ENCODE measurements at regions not wholly inside any gene's neighbourhood (a gene's known extent, or its start where the extent isn't known, plus 50 kb on each side); places are given as distances from the start of the nearest gene placed in this dataset.

DNA sequence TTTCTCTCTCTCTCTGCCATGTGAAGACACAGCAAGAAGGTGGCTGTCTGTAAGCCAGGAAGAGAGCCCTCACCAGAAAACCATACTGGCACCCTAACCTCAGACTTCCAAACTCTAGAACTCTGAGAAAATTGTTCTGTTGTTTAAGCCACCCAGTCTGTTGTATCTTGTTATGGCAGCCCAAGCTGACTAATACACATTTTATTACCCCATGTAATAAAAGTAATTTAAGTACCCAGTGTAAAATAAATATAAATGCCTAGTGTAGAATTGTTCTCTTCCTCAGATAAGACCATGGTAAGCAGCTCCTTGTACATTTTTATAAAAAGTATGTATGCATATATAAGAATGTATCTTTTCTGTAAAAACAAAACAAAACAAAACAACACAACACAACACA lies 119.7 kb downstream of the DTL start:
- no peaks in the 10 kb centered on the region for H3K27me3 ChIP-seq (ENCODE audit: control insufficient read depth in 1 of 2, insufficient read depth in 2 of 2, low read length in 2 of 2)
- no peak overlapping the region for H3K27ac ChIP-seq (ENCODE audit: low read depth in 1 of 2, low read length in 2 of 2)
- Mint-ChIP-seq H3K9me3 (no peaks in the 10 kb centered on the region), H3K4me1 (ENCODE audit: low read depth) (peaks cover 21% of the 10 kb centered on the region), H3K27ac (no peak overlapping the region), H3K36me3 (ENCODE audit: low read depth) (no peaks in the 10 kb centered on the region), H3K4me3 (no peak overlapping the region), H3K27me3 (no peaks in the 10 kb centered on the region)
- intact Hi-C loops (cut with DNase I, micrococcal nuclease), result no loop called here
- no peak overlapping the region for H3K4me3 ChIP-seq (ENCODE audit: low read length)
- TF ChIP-seq, protein P1, sequence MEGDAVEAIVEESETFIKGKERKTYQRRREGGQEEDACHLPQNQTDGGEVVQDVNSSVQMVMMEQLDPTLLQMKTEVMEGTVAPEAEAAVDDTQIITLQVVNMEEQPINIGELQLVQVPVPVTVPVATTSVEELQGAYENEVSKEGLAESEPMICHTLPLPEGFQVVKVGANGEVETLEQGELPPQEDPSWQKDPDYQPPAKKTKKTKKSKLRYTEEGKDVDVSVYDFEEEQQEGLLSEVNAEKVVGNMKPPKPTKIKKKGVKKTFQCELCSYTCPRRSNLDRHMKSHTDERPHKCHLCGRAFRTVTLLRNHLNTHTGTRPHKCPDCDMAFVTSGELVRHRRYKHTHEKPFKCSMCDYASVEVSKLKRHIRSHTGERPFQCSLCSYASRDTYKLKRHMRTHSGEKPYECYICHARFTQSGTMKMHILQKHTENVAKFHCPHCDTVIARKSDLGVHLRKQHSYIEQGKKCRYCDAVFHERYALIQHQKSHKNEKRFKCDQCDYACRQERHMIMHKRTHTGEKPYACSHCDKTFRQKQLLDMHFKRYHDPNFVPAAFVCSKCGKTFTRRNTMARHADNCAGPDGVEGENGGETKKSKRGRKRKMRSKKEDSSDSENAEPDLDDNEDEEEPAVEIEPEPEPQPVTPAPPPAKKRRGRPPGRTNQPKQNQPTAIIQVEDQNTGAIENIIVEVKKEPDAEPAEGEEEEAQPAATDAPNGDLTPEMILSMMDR (IDR thresholded peaks at IDR 0.05), result no peak
- H3K4me1 ChIP-seq (ENCODE audit: insufficient read depth, low read length), result peaks cover 11% of the 10 kb centered on the region
- CTCF ChIA-PET, result no interaction called here
- no peak for DNase-seq
- no peaks in the 10 kb centered on the region for H3K36me3 ChIP-seq (ENCODE audit: insufficient read depth, low read length)
- POLR2A ChIA-PET, result no interaction called here
- ATAC-seq (ENCODE audit: poor library complexity), result no peak
- no peaks in the 10 kb centered on the region for H3K9me3 ChIP-seq (ENCODE audit: control insufficient read depth in 1 of 2, insufficient read depth in 1 of 2, low read length in 2 of 2)

DNA sequence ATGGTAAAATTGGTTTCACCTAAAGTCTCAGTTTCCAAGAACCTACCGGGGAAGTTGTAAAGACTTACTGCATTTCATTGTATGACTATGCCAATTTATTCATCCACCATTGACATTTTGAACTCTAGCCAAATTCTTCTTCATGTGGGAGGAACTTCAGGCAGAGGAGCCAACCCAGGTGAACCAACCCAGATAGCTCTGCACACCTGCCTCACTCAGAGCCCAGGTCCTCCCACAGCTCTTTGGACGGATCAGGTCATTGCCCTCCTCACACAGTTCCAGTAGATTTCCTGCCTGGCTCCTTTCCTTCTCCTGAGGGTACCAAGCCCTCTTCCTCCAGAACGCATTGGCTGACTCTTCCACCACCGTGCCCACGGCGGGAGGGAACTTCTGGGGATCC lies 121.7 kb downstream of the DTL start:
- ChIA-PET CTCF (no interaction called here), POLR2A (interaction anchor here (0.6 kb wide), 1 partner anchor 99 kb away, joined by 3 read pairs; no protein-coding TSS in a partner anchor)
- H3K36me3 ChIP-seq (ENCODE audit: insufficient read depth, low read length), result no peaks in the 10 kb centered on the region
- no peaks in the 10 kb centered on the region for H3K9me3 Mint-ChIP-seq
- no peaks in the 10 kb centered on the region for H3K27me3 Mint-ChIP-seq
- no peak overlapping the region for H3K27ac Mint-ChIP-seq
- peaks cover 32% of the 10 kb centered on the region for H3K4me1 Mint-ChIP-seq (ENCODE audit: low read depth)
- no peaks in the 10 kb centered on the region for H3K9me3 ChIP-seq (ENCODE audit: control insufficient read depth in 1 of 2, insufficient read depth in 1 of 2, low read length in 2 of 2)
- no peak overlapping the region for H3K4me3 ChIP-seq (ENCODE audit: low read length)
- ATAC-seq (ENCODE audit: poor library complexity) (no peak), DNase-seq (no peak)
- H3K27me3 ChIP-seq (ENCODE audit: control insufficient read depth in 1 of 2, insufficient read depth in 2 of 2, low read length in 2 of 2), result no peaks in the 10 kb centered on the region
- peaks cover 24% of the 10 kb centered on the region for H3K4me1 ChIP-seq (ENCODE audit: insufficient read depth, low read length)
- H3K27ac ChIP-seq (ENCODE audit: low read depth in 1 of 2, low read length in 2 of 2), result no peak overlapping the region
- no peak overlapping the region for H3K4me3 Mint-ChIP-seq
- intact Hi-C loops (cut with DNase I, micrococcal nuclease), result no loop called here
- TF ChIP-seq, protein P1 (IDR thresholded peaks at IDR 0.05), result no peak
- no peaks in the 10 kb centered on the region for H3K36me3 Mint-ChIP-seq (ENCODE audit: low read depth)

DNA sequence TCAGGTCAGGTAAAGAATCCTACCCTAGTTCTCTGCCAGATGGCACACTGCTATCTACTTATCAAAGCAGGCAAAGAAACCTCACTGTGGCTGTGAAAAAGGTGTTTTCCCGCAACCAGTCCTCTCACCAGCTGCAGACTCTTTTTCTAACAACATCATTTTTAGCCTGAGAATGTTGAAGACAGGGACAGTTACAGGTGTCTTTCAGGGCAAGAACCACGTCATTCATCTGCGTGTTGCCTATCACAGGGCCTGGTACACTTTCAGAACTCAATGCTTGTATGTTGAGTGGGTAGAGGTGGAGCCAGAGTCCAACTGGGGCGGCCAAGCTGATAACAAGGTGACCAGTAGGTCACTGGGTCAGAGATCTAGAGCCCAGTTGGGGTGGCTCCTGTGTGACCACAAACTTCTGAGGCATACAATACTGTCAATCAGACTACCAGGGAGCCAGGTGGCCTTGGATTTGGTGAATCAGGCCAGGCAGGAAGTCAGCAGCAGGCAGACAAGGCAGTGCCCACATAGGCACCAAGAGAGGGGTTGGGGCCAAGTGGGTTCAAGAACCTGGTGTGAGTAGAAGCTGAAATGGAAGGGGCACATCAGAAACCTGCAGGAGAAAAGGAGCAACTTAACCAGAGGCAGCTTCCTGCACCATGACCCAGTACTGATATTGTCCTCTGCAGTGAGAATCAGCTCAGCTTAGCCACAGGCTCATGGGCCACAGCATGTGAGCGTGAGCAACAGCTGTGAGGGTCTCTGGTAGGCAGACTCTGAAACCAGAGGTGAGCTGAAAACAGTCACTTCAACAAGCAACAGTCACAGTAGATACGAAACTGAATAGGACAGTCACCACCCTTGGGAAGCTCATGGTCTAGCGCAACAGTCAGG lies 123.6 kb downstream of the DTL start:
- DNase-seq (peak in 4 of 14 experiments; percentile 8 to 73 (median 47)), ATAC-seq (ENCODE audit: poor library complexity) (peak; percentile 87)
- no peak overlapping the region for H3K27ac ChIP-seq (ENCODE audit: low read depth in 1 of 2, low read length in 2 of 2)
- H3K27me3 ChIP-seq (ENCODE audit: control insufficient read depth in 1 of 2, insufficient read depth in 2 of 2, low read length in 2 of 2), result no peaks in the 10 kb centered on the region
- TF ChIP-seq, protein P1 (IDR thresholded peaks at IDR 0.05), result no peak
- CTCF ChIA-PET, result no interaction called here
- no peak overlapping the region for H3K4me3 ChIP-seq (ENCODE audit: low read length)
- H3K36me3 ChIP-seq (ENCODE audit: insufficient read depth, low read length), result no peaks in the 10 kb centered on the region
- intact Hi-C loops (cut with DNase I, micrococcal nuclease), result no loop called here
- no peaks in the 10 kb centered on the region for H3K36me3 Mint-ChIP-seq (ENCODE audit: low read depth)
- no peaks in the 10 kb centered on the region for H3K9me3 ChIP-seq (ENCODE audit: control insufficient read depth in 1 of 2, insufficient read depth in 1 of 2, low read length in 2 of 2)
- H3K4me1 Mint-ChIP-seq (ENCODE audit: low read depth), result peaks cover 32% of the 10 kb centered on the region
- POLR2A ChIA-PET, result no interaction called here
- H3K27me3 Mint-ChIP-seq, result no peaks in the 10 kb centered on the region
- H3K4me1 ChIP-seq (ENCODE audit: insufficient read depth, low read length), result peaks cover 35% of the 10 kb centered on the region
- no peak overlapping the region for H3K4me3 Mint-ChIP-seq
- no peaks in the 10 kb centered on the region for H3K9me3 Mint-ChIP-seq
- peak overlapping the region; percentile 81 for H3K27ac Mint-ChIP-seq
